ENCODE measurements at regions not wholly inside any gene's neighbourhood (a gene's known extent, or its start where the extent isn't known, plus 50 kb on each side); places are given as distances from the start of the nearest gene placed in this dataset.

GRCh38 chr5:96282020-96282419, 151.0 kb downstream of the PCSK1 start:
- DNase-seq = no peak

GRCh38 chr5:96280946-96281393, 152.1 kb downstream of the PCSK1 start:
- DNase-seq = no peak

- DNase-seq = no peak
These were observed 153.1 kb downstream of the PCSK1 start for GRCh38 chr5:96279801-96280542.

GRCh38 chr5:96278981-96279380, 154.1 kb downstream of the PCSK1 start:
- no peak for DNase-seq

GRCh38 chr5:96275051-96275450, 158.0 kb downstream of the PCSK1 start:
- DNase-seq = no peak

GRCh38 chr5:96265487-96265886, 167.6 kb downstream of the PCSK1 start:
- DNase-seq = no peak

GRCh38 chr5:96264047-96264446, 169.0 kb downstream of the PCSK1 start:
- DNase-seq = no peak

GRCh38 chr5:96262105-96262504, 170.9 kb downstream of the PCSK1 start:
- DNase-seq = no peak

GRCh38 chr5:96260009-96260408, 173.0 kb downstream of the PCSK1 start:
- DNase-seq = no peak

- DNase-seq = no peak
These were observed 173.8 kb downstream of the PCSK1 start for GRCh38 chr5:96259151-96259772.

GRCh38 chr5:96258692-96259091, 174.4 kb downstream of the PCSK1 start:
- no peak for DNase-seq

- no peak for DNase-seq
These were observed 175.1 kb downstream of the PCSK1 start for GRCh38 chr5:96257904-96258303.

- DNase-seq = no peak
These were observed 176.1 kb downstream of the PCSK1 start for GRCh38 chr5:96256795-96257470.

GRCh38 chr5:96254980-96255691, 177.9 kb downstream of the PCSK1 start:
- DNase-seq = no peak

- DNase-seq = no peak
These were observed 179.9 kb downstream of the PCSK1 start for GRCh38 chr5:96253140-96253539.

GRCh38 chr5:96252596-96252995, 180.5 kb downstream of the PCSK1 start:
- DNase-seq = no peak

- no peak for DNase-seq
These were observed 182.3 kb downstream of the PCSK1 start for GRCh38 chr5:96250782-96251181.

- DNase-seq = no peak
These were observed 184.9 kb downstream of the PCSK1 start for GRCh38 chr5:96248131-96248530.

- no peak for DNase-seq
These were observed 185.3 kb downstream of the PCSK1 start for GRCh38 chr5:96247708-96248107.

GRCh38 chr5:96247097-96247701, 185.8 kb downstream of the PCSK1 start:
- DNase-seq = no peak

- no peak for DNase-seq
These were observed 187.6 kb downstream of the PCSK1 start for GRCh38 chr5:96245140-96246091.

- no peak for DNase-seq
These were observed 188.4 kb downstream of the PCSK1 start for GRCh38 chr5:96244696-96245095.
